Activated CD8-positive, alpha-beta T cell treated with anti-CD3 and anti-CD28 coated beads for 36 hours (primary cell): ENCODE measurements at regions not wholly inside any gene's neighbourhood (a gene's known extent, or its start where the extent isn't known, plus 50 kb on each side); places are given as distances from the start of the nearest gene placed in this dataset.

ENCODE experiments used
- ATAC-seq: fragments of 200-7000 bp; cut with Tn5 transposase; one replicate; pipeline ENCODE4 v1.10.0; 2021; ENCODE audit warnings: mild to moderate bottlenecking, moderate library complexity
- CTCF ChIA-PET: fragments of 350-600 bp; sonication (Branson Sonifier 250); formaldehyde crosslinking; loops from one replicate; lab custom pipeline; 2021; ENCODE audit warnings: antibody characterized with exemption; lab: Charles Lee
- POLR2A ChIA-PET: fragments of 350-600 bp; sonication (Branson Sonifier 250); formaldehyde crosslinking; loops from one replicate; lab custom pipeline; 2021; ENCODE audit warnings: antibody characterized with exemption; lab: Charles Lee
- DNase-seq: peaks from one replicate; pipeline ENCODE4 v3.0.0-alpha.2; 2020
- H3K27ac Mint-ChIP-seq: one replicate; pipeline ENCODE4 v1.8.0; 2021; ENCODE audit warnings: mild to moderate bottlenecking, mixed read lengths
- H3K27me3 Mint-ChIP-seq: one replicate; pipeline ENCODE4 v1.8.0; 2021; ENCODE audit warnings: mixed read lengths
- H3K36me3 Mint-ChIP-seq: one replicate; pipeline ENCODE4 v1.8.0; 2021; ENCODE audit warnings: low read depth, mixed read lengths
- H3K4me1 Mint-ChIP-seq: one replicate; pipeline ENCODE4 v1.8.0; 2021; ENCODE audit warnings: low read depth, mixed read lengths
- H3K4me3 Mint-ChIP-seq: one replicate; pipeline ENCODE4 v1.8.0; 2021; ENCODE audit warnings: mild to moderate bottlenecking, moderate library complexity, mixed read lengths
- H3K9me3 Mint-ChIP-seq: one replicate; pipeline ENCODE4 v1.8.0; 2021; ENCODE audit warnings: mixed read lengths
- CTCF ChIP-seq: fragments of 200-600 bp; IDR thresholded peaks from one replicate; pipeline ENCODE4 v1.8.0; 2022; ENCODE audit warnings: antibody characterized with exemption, mild to moderate bottlenecking
- intact Hi-C: fragments of 100-400 bp; cut with micrococcal nuclease; formaldehyde crosslinking; loops from one replicate; pipeline ENCODE4 v1.10.0; 2022

DNA sequence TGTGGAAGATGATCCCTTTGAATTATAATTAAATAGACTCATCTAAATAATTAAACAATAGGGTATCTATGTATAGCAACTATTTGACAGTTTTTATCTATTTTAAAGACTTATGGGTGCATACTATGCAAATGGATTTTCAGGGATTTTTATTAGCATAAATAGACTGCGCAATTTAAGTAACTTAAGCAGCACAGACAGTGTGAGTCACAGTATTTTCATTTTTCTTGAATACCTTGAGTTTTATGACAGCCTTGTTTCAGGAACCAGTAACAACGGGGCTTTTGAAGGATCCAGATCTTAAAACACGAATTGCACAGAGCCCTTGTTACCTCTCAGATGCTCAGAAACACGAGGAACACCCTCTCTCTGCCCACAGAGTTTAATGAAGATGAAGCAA, 175.5 kb upstream of the CD96 start:
- ATAC-seq: no peak
- ChIA-PET CTCF (no interaction called here), POLR2A (no interaction called here)
- no peak overlapping the region for H3K4me3 Mint-ChIP-seq
- no peak for TF ChIP-seq CTCF
- no peak overlapping the region for H3K27ac Mint-ChIP-seq
- intact Hi-C loops: no loop called here
- H3K27me3 Mint-ChIP-seq: no peaks in the 10 kb centered on the region
- no peak for DNase-seq
- H3K4me1 Mint-ChIP-seq: no peaks in the 10 kb centered on the region
- H3K36me3 Mint-ChIP-seq: peaks cover 6% of the 10 kb centered on the region
- H3K9me3 Mint-ChIP-seq: peaks cover 13% of the 10 kb centered on the region

DNA sequence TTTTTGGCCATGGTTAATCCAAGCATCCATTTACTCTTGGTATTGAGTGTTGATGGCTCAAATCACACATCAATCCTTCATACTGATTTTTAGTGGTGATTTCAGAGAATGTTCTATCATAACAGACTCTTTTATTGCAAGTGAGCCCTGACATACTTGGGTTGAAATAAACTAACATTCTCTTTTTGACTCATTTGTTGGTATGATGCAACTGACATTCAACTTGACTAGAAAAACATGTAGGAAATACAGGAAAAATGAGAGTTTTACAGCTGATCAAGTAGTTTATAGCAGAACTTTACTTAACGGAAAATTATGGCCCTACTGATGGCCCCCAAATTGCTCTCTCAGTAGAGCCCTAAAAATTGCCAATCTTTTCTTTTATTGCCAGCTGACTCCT, 173.9 kb upstream of the CD96 start:
- H3K27me3 Mint-ChIP-seq: no peaks in the 10 kb centered on the region
- H3K27ac Mint-ChIP-seq: no peak overlapping the region
- H3K9me3 Mint-ChIP-seq: peaks cover 20% of the 10 kb centered on the region
- no peak overlapping the region for H3K4me3 Mint-ChIP-seq
- DNase-seq (no peak), ATAC-seq (no peak)
- intact Hi-C loops: no loop called here
- POLR2A ChIA-PET: interaction anchor here (0.9 kb wide), 1 partner anchor 1647 kb away, joined by 3 read pairs; no protein-coding TSS in a partner anchor
- peaks cover 12% of the 10 kb centered on the region for H3K36me3 Mint-ChIP-seq
- no peak for TF ChIP-seq CTCF
- no peaks in the 10 kb centered on the region for H3K4me1 Mint-ChIP-seq
- CTCF ChIA-PET: no interaction called here

- H3K4me3 Mint-ChIP-seq: no peak overlapping the region
- no peak for ATAC-seq
- peaks cover 28% of the 10 kb centered on the region for H3K9me3 Mint-ChIP-seq
- no peaks in the 10 kb centered on the region for H3K27me3 Mint-ChIP-seq
- H3K36me3 Mint-ChIP-seq: peaks cover 12% of the 10 kb centered on the region
- no peak for TF ChIP-seq CTCF
- no peak overlapping the region for H3K27ac Mint-ChIP-seq
- intact Hi-C loops: no loop called here
- DNase-seq: no peak
- no peaks in the 10 kb centered on the region for H3K4me1 Mint-ChIP-seq
- POLR2A ChIA-PET: no interaction called here
- CTCF ChIA-PET: no interaction called here
Observed at GRCh38 chr3:111369958-111370357, 172.0 kb upstream of the CD96 start.

GRCh38 chr3:111373239-111373638, 168.8 kb upstream of the CD96 start:
- Mint-ChIP-seq H3K4me3 (no peak overlapping the region), H3K4me1 (no peaks in the 10 kb centered on the region), H3K9me3 (peaks cover 37% of the 10 kb centered on the region), H3K36me3 (peaks cover 12% of the 10 kb centered on the region), H3K27ac (no peak overlapping the region), H3K27me3 (no peaks in the 10 kb centered on the region)
- POLR2A ChIA-PET: no interaction called here
- CTCF ChIA-PET: no interaction called here
- no peak for TF ChIP-seq CTCF
- no peak for ATAC-seq
- intact Hi-C loops: no loop called here
- no peak for DNase-seq

DNA sequence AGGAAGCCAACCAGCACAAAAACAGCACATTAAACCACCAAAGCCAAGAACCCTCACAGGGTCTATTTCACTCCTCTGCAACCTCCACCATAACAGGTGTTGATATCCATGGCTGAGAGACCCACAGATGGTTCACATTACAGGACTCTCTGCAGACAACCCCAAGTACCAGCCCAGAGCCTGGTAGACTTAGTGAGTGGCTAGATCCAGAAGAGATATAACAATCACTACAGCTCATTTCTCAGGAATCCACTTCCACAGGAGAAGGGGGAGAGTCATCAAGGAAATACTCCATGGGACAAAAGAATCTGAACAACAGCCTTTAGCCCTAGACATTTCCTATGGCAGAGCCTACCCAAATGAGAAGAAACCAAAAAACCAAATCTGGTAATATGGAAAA, 168.1 kb upstream of the CD96 start:
- DNase-seq: no peak
- Mint-ChIP-seq H3K4me1 (no peaks in the 10 kb centered on the region), H3K27me3 (no peaks in the 10 kb centered on the region), H3K27ac (no peak overlapping the region), H3K36me3 (peaks cover 10% of the 10 kb centered on the region), H3K4me3 (no peak overlapping the region), H3K9me3 (peaks cover 35% of the 10 kb centered on the region)
- TF ChIP-seq CTCF: no peak
- ATAC-seq: no peak
- ChIA-PET POLR2A (no interaction called here), CTCF (no interaction called here)
- intact Hi-C loops: no loop called here
